Endothelial cell of umbilical vein (primary cell): ENCODE measurements at regions not wholly inside any gene's neighbourhood (a gene's known extent, or its start where the extent isn't known, plus 50 kb on each side); places are given as distances from the start of the nearest gene placed in this dataset.

Experiments
- BruUV-seq: library from RNA; stranded (reverse); fragments of 400-500 nt; replicated peaks from 2 replicates; lab custom pipeline; 2021; lab: Mats Ljungman, UMichigan
- CTCF ChIA-PET: fragments of 300-600, 350-600 bp; sonication (Branson Sonifier 250); formaldehyde crosslinking; loops from one replicate; lab custom pipeline; 2021; ENCODE audit warnings: antibody characterized with exemption, inconsistent platforms; lab: Charles Lee
- POLR2A ChIA-PET: fragments of 300-600, 350-600 bp; sonication (Branson Sonifier 250); formaldehyde crosslinking; loops from one replicate; lab custom pipeline; 2021; ENCODE audit warnings: antibody characterized with exemption, inconsistent platforms; lab: Charles Lee
- DNase-seq: peaks from one replicate; pipeline ENCODE4 v3.0.0-alpha.2; 2011; ENCODE audit warnings: low read depth, low spot score
- FAIRE-seq: peaks from 2 replicates; lab custom pipeline; 2011; peaks lifted over from hg19 to GRCh38; lab: Jason Lieb, UNC
- H2AFZ ChIP-seq: 2 replicates; pipeline ENCODE4 v1.6.0; 2012; ENCODE audit warnings: low read depth, low read length, control low read depth, inconsistent platforms
- H3K27ac ChIP-seq: 2 replicates; pipeline ENCODE4 v1.5.1; 2011; ENCODE audit warnings: low read depth, mild to moderate bottlenecking, control low read depth, low read length, moderate library complexity; ENCODE audit not compliant: insufficient read depth
- H3K27me3 ChIP-seq, 2 experiments: 2 replicates each; pipeline versions ENCODE4 v1.6.0 to v1.6.1; 2011; ENCODE audit warnings: low read length in 2 of 2, mixed read lengths in 1 of 2; ENCODE audit not compliant: control insufficient read depth in 2 of 2, insufficient read depth in 2 of 2
- H3K36me3 ChIP-seq, 2 experiments: 2 replicates in 1 of 2; 3 replicates in 1 of 2; pipeline ENCODE4 v1.5.1; 2011; ENCODE audit warnings: low read length in 2 of 2, mild to moderate bottlenecking in 1 of 2, moderate library complexity in 1 of 2; ENCODE audit not compliant: control insufficient read depth in 2 of 2, insufficient read depth in 2 of 2; ENCODE audit errors: extremely low read depth in 1 of 2
- H3K4me1 ChIP-seq: 3 replicates; pipeline ENCODE4 v1.5.1; 2011; ENCODE audit warnings: mild to moderate bottlenecking, low read length; ENCODE audit not compliant: control insufficient read depth, insufficient read depth; ENCODE audit errors: extremely low read depth
- H3K4me2 ChIP-seq: 2 replicates; pipeline ENCODE4 v1.6.1; 2011; ENCODE audit warnings: low read length, control low read depth, mixed read lengths; ENCODE audit not compliant: insufficient read depth
- H3K4me3 ChIP-seq, 3 experiments: fragments of 200-600 bp in 1 of 3; sonication (generic), shearing (Covaris generic) in 1 of 3; replicated peaks in 1 of 3; 2 replicates each; pipeline ENCODE4 v1.5.1; 2011 to 2016; ENCODE audit warnings: control low read depth in 3 of 3, low read length in 3 of 3, mild to moderate bottlenecking in 2 of 3, inconsistent platforms in 1 of 3, low read depth in 1 of 3, moderate library complexity in 1 of 3; ENCODE audit not compliant: insufficient read depth in 1 of 3
- H3K79me2 ChIP-seq: 2 replicates; pipeline ENCODE4 v1.6.0; 2012; ENCODE audit warnings: low read length, inconsistent platforms; ENCODE audit not compliant: control insufficient read depth, insufficient read depth
- H3K9ac ChIP-seq: replicated peaks from 2 replicates; pipeline ENCODE3; 2011; ENCODE audit warnings: low read length, control low read depth; ENCODE audit not compliant: insufficient read depth; ENCODE audit errors: extremely low read depth
- H3K9me1 ChIP-seq: replicated peaks from 3 replicates; pipeline ENCODE4 v1.6.0; 2011; ENCODE audit warnings: mild to moderate bottlenecking, low read length; ENCODE audit not compliant: control insufficient read depth, insufficient read depth; ENCODE audit errors: extremely low read depth
- H3K9me3 ChIP-seq: replicated peaks from 2 replicates; pipeline ENCODE4 v1.5.1; 2012; ENCODE audit warnings: low read length, inconsistent platforms; ENCODE audit not compliant: control insufficient read depth, insufficient read depth
- H4K20me1 ChIP-seq: replicated peaks from 2 replicates; pipeline ENCODE3; 2011; ENCODE audit warnings: mild to moderate bottlenecking, low read length; ENCODE audit not compliant: control insufficient read depth, insufficient read depth; ENCODE audit errors: extremely low read depth
- CTCF ChIP-seq, 2 donors: IDR thresholded peaks; 1 replicate in 1 of 2; 2 replicates in 1 of 2; pipeline ENCODE4 v1.5.1; 2011; ENCODE audit warnings: low read length in 2 of 2, mild to moderate bottlenecking in 2 of 2, moderate library complexity in 2 of 2, control low read depth in 1 of 2, inconsistent platforms in 1 of 2, low read depth in 1 of 2; ENCODE audit not compliant: insufficient read depth in 1 of 2; ENCODE audit errors: extremely low read depth in 1 of 2
- EZH2 ChIP-seq: IDR thresholded peaks from 2 replicates; pipeline ENCODE4 v1.6.1; 2012; ENCODE audit warnings: borderline replicate concordance, low read depth, mild to moderate bottlenecking, moderate library complexity, low read length, inconsistent platforms; ENCODE audit not compliant: severe bottlenecking
- FOS ChIP-seq: IDR thresholded peaks from 2 replicates; pipeline ENCODE4 v1.6.1; 2011; ENCODE audit warnings: mild to moderate bottlenecking, low read length, moderate library complexity, borderline replicate concordance; ENCODE audit not compliant: insufficient read depth
- GATA2 ChIP-seq: IDR thresholded peaks from 2 replicates; pipeline ENCODE4 v1.7.0; 2011; ENCODE audit warnings: low read depth, mild to moderate bottlenecking, moderate library complexity, mixed read lengths, low read length; ENCODE audit not compliant: insufficient read length, insufficient read depth
- JUN ChIP-seq: IDR thresholded peaks from 2 replicates; pipeline ENCODE4 v1.6.1; 2011; ENCODE audit warnings: borderline replicate concordance, low read depth; ENCODE audit not compliant: insufficient read length, insufficient read depth
- MAX ChIP-seq: IDR thresholded peaks from 2 replicates; pipeline ENCODE4 v1.6.1; 2011; ENCODE audit not compliant: insufficient read depth, insufficient read length
- MYC ChIP-seq: IDR thresholded peaks from one replicate; pipeline ENCODE4 v1.6.1; 2011; ENCODE audit warnings: mild to moderate bottlenecking, low read depth, low read length
- POLR2A ChIP-seq: IDR thresholded peaks from 2 replicates; pipeline ENCODE4 v1.6.1; 2012; ENCODE audit warnings: low read depth, mild to moderate bottlenecking, control low read depth, low read length
- POLR2AphosphoS5 ChIP-seq: IDR thresholded peaks from 2 replicates; pipeline ENCODE4 v1.6.1; 2012; ENCODE audit warnings: low read depth, mild to moderate bottlenecking, control low read depth, low read length, moderate library complexity; ENCODE audit not compliant: insufficient read depth
- dilution Hi-C: fragments of 300-500 bp; cut with MboI; formaldehyde crosslinking; loops from one replicate; pipeline ENCODE4 v1.15.0; 2019; ENCODE audit warnings: low sequenced_read_pairs; ENCODE audit not compliant: extremely low pct_ligation_motif_present
- intact Hi-C: fragments of 100-400 bp; cut with micrococcal nuclease; formaldehyde crosslinking; loops from one replicate; pipeline ENCODE4 v1.10.0; 2022

GRCh38 chr1:65687428-65688214 lies 105.1 kb upstream of the PDE4B start:
- Histone ChIP-seq H3K4me2 (peak overlapping the region; percentile 3), H3K27ac (no peak overlapping the region), H4K20me1 (no peaks in the 10 kb centered on the region), H3K4me1 (peaks cover 15% of the 10 kb centered on the region), H3K9ac (no peak overlapping the region), H3K36me3 (no peaks in the 10 kb centered on the region), H3K79me2 (no peaks in the 10 kb centered on the region), H3K9me1 (no peaks in the 10 kb centered on the region), H3K27me3 (no peaks in the 10 kb centered on the region), H3K4me3 (no peak overlapping the region), H3K9me3 (no peaks in the 10 kb centered on the region), H2AFZ (no peak overlapping the region)
- intact Hi-C loops (loop anchor here (1.0 to 10.0 kb wide), 10 partner anchors 161 to 853 kb away; partner anchors contain the start of genes LEPR and LEPROT), dilution Hi-C loops (no loop called here)
- ChIA-PET POLR2A (interaction anchor here (0.5 kb wide), 1 partner anchor 118 kb away, joined by 6 read pairs; no protein-coding TSS in a partner anchor), CTCF (interaction anchor here (0.5 to 11.1 kb wide), 88 partner anchors 9 to 1419 kb away, joined by 3 to 292 read pairs (median 4); partner anchors contain the start of genes AK4, DNAJC6, JAK1 and LEPR)
- no TSS peak for BruUV-seq
- DNase-seq (peak; percentile 87), FAIRE-seq (peak; percentile 93)
- no peak for TF ChIP-seq MYC
- TF ChIP-seq JUN = no peak
- TF ChIP-seq POLR2AphosphoS5 = peak; percentile 38
- peak; percentile 82 for TF ChIP-seq GATA2
- no peak for TF ChIP-seq POLR2A
- TF ChIP-seq CTCF (IDR thresholded peaks at IDR 0.05; ENCODE audit: extremely low read depth in 1 of 2, insufficient read depth in 1 of 2, low read depth in 1 of 2, low read length in 2 of 2) = peak; percentile 72 to 86
- TF ChIP-seq FOS = no peak
- TF ChIP-seq EZH2 = no peak
- TF ChIP-seq MAX = no peak
